ENCODE measurements at regions not wholly inside any gene's neighbourhood (a gene's known extent, or its start where the extent isn't known, plus 50 kb on each side); places are given as distances from the start of the nearest gene placed in this dataset.

DNA sequence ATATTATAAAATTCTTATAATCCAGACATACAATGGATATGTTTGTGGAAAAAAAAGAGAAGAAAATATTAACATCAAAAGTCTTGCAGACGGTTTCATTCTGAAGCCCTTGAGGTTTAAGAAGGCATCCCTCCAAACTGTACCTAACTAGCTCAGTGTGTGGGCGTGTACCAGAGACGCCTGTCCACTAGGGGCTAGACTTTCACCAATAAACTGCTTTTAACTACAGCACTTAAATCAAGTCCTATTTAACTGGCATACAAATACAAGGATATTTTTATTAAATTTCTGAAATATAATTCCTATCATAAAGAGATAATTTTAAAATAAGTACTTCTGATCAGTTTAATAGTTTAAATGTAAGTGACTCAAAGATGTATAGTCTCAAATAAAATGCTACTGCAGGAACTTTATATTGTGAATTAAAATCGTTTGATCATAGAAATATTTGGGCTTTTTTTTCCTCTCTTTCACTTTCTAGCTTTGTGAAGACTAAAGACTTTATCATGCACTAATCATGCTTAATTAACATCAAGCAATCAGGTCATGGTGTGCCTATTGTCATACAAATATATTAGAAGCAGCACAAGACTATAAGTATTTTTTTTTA lies 437.7 kb downstream of the SATB2 start:
- no peak for DNase-seq

DNA sequence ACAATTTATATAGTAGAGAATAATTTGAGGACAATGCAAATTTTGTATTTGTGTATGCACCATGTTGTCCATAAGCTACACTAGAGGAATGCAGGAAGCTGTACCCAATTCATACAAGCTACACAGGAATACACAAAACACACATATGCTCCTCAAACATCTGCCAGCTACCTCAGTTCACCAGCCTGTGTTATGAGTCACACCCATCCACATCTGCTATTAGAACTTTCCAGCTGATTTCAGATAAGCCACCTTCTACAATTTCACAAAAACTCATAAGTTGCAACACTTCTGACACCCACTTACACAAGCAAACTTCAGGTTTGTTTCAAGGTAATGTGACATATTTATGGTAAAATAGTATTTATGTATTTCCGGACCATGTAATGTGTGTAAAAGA lies 438.9 kb downstream of the SATB2 start:
- DNase-seq = no peak

DNA sequence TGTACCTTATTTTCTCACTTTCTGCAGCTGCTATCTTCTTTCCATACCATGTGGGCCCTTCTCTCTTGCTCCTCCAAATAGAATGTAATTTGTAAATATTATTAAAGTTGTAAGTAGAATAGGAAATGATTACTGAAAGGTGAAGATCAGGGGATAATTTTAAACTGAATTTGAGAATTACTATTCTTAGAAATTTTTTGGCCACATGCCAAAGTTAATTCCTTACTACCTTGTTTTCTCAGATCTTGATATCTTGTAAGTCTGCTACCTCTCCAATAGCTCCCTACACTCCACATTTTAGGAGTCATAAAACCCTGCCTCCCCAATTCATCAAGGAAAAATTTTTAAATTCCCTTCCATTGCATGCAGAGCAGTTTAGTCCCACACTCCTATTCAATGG lies 442.7 kb downstream of the SATB2 start:
- DNase-seq = no peak

DNA sequence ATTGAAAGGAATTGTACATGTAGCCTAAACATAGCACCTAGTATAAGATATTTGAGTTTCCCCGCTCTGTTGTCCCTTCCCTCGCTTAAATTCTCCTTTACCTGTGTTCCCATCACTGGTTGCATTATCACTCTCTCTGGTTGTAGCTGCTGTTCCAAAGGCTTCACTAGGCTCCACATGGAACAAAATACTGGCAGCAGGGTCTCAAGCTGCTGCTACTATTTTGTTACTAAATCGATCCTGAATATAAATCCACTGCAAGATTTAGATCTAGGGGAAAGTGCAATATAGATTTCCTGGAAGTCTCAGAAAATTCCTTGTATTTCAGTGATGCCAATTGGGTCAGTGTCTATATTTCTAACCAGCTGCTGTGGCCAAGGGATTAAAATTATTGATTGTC lies 443.5 kb downstream of the SATB2 start:
- DNase-seq = no peak

DNA sequence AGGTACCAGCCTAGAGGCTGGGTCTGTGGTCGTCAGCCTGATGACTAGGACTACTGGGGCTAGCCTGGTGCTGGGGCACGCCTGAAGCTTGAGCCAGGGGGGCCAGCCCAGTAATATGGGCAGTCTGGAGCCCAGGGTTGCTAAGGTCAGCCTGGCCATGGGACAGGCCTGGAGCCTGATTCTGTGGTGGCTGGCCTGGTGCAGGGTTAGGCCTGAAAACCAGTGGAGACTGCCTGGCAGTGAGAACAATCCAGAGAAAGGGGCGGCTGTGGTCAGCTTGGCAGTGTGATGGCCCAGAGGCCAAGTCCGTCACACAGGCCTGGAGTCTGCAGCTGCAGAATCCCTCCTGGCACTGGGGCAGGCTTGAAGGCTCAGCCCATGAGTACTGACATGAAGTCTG lies 445.8 kb downstream of the SATB2 start:
- no peak for DNase-seq

DNA sequence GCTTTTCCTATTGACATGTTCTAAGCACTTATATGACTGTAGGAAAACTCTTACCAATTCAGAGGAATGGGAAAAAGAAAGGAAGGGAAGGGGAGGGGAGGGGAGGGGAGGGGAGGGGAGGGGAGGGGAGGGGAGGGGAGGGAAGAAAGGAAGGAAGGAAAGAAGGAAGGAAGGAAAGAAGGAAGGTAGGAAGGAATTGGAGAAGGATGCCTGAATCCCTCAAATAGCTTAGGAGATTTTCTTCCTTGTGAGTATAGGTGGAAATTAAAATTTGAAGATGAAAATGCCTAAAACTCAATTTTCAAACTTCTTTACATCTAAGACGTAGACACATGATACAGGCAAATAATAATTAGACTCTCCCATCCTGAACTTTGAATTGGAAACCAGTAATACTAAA lies 463.1 kb downstream of the SATB2 start:
- DNase-seq = no peak

DNA sequence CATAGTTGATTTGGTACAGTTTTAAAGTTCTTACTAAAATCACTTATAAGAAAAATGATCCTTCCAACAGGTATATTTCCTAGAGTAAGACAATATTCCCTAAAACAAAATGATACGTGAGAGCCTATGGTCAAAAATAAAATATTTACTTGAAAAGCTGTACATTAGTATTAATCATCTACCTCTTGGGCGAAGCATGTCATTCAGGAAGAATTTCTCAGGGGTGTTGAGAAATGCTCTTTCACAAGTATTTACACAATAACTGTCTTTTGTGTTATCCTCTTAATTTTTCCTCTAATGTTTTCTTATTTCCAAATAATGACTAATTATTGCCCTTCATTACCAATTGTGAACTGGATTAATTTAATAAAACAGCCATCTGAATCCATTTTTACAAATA lies 466.3 kb downstream of the SATB2 start:
- DNase-seq = no peak

DNA sequence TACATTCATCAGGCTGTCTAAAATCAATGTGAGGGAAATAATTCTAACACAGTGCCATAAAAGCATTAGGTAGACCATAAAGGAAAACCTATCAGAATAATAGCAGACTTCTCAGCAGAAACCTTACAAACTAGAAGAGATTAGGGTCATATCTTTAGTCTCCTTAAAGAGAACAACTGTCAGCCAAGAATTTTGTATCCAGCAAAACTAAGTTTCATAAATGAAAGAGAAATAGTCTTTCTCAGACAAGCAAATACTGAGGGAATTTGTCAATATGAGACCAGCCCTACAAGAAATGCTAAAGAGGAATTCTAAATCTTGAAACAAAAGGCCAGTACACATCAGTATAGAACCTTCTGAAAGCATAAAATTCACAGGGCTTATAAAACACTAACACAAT lies 482.0 kb downstream of the SATB2 start:
- no peak for DNase-seq

DNA sequence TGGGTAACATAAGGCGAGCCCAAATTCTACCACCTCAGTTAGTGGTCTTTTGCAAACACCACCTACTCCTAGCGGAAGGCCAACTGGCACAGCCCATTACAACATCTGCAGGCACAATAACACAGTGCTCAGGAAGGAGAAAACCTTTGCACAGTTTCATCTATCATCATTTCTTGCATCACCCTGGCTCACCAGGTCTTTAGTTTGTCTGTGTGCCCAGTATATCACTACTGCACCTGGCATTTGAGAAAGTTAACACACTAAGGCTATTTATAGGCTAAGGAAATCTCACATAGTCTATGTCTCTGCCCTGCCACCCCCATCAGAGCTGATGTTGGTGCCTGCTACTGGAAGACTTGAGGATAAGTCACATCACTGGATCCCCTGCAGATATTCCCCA lies 484.0 kb downstream of the SATB2 start:
- no peak for DNase-seq

DNA sequence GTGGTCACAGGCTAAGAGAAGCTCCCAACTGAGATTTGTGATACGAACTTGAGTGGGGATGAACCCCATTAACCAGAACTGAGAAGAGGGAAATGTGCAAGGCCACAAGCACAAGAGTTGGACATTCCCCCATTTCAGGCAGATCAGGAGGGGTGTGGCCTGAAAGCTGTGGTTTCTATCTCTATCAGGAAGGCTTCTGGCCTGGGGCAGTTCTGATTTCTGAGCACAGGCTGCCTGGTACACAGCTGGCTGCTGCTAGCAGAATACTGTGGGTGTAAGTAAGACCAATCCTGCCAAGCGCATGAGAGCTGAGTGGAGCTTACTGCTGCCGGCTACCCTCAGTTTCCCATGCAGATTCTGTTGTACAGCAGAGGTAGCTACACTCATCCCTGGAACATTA lies 484.6 kb downstream of the SATB2 start:
- DNase-seq = no peak

DNA sequence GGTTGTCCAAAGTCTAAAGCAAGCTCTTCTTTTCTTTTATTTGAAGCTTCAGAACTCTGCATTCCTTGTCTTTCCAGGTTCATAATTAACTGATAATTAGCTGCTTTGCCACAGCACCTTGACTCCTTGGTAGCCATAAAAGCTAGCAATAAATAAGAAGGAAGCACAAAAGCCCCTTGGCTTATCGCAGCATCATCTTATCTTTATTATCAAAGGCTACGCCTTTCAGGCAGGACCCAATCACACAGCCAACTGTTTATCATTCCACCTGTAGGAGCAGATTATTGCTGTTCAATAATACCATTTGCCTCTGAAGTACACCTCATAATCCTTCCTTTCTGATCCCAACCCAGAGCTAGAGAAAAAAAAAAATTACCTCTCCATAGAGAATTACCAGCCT lies 489.2 kb downstream of the SATB2 start:
- no peak for DNase-seq

DNA sequence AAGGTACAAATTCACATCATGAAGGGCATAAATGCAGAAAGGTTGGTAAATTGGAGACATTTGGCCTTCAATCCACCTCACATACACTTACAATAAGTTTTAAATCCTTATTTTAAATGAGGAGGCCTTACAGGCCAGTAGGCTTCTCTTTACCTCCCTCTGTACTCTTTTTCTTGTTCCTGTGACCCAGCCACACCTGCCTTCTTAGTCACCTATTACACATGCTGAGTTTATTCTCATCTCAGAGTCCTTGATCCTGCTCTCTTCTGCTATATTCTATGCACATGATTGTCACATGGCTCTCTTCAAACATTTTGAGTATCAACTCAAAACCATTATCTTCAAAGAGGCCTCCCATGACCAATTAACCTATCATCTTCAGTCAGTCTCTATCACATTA lies 491.5 kb downstream of the SATB2 start:
- DNase-seq = no peak

DNA sequence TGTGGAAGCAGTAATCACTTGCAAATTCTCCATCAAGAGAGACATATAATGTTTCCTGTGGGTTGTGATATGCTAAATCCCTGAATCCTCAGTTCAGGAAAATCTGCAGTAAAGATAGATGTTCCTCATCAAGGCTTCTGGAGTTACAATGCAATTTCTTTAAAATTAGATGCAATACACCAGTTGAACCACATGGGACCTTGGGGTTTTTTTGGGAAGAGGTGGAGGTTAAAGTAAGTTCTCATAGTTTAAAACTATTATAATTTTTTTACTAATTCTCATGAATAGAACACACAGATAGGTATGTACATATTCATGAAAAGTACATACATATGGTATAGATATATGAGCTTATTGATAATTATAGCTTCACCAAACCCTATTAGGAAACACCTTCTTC lies 496.2 kb downstream of the SATB2 start:
- no peak for DNase-seq

DNA sequence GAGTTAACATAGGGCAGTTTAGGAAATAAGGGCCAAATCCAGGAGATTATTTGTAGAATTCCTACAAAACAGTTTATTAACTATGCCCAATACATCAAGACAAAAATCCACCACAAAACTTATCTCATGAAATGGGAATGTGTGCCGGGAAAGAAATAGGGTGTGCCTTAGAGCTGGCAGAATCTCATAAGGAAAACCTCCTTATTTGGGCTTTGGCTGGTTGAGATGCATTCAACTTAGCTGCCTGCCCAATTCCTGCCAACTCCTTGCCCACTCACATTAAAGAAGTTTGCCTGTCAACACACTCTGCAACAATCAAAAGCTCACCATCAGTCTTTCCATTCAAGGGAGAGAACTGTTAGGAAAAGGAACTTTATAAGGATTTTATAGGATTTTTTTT lies 500.6 kb downstream of the SATB2 start:
- no peak for DNase-seq

DNA sequence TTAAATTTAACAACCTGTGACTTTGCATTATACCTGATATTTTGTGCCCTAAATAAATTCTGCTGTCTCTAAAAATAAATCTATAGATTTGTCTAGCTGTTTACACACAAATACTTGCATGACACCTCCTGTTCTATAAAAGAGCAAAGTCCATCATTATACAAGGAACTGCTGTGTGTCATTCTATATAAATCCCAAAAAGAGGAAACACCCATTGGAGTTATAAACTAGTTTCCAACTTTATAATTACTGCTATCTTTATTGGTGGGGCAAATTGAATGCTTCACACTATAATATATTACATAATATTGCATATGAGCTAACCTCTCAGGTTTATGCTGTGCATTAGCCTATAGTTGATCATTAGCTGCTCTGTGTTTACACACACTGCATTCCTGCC lies 504.4 kb downstream of the SATB2 start:
- DNase-seq = no peak

DNA sequence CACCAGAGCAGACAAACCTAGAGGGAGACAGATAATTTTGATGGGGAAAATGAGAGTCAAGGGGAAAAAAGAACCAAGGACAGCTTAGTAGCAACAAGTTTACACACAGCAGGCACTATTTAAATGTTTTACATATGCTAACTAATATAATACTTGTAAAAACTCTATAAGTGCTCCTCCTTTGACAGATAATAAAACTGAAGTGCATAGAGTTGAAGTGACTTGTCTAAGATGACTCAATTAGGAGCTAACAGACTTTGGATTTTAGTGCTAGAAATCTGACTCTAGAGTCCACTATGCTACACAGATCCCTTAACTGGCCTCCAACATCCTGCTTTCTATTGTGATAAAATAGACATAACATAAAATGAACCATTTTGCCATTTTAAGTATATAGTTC lies 506.9 kb downstream of the SATB2 start:
- no peak for DNase-seq

DNA sequence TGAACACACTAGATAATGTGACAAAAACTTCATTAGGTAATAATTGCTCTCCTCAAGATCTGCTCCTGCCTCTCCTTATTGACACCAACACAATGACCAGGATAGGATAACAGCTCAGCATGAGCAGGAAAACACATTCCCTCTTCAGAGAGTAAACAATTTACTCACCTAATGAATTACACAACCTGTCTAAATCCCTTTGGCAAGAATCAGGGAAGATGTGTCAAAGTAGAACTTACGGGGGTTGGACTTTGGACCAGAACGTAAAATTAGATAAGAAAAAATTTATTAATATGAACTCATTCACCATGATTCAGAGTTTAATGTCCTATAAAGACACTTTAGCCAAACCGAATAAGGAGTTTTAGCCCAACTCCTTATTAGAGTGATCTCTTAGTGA lies 512.2 kb downstream of the SATB2 start:
- DNase-seq = no peak

DNA sequence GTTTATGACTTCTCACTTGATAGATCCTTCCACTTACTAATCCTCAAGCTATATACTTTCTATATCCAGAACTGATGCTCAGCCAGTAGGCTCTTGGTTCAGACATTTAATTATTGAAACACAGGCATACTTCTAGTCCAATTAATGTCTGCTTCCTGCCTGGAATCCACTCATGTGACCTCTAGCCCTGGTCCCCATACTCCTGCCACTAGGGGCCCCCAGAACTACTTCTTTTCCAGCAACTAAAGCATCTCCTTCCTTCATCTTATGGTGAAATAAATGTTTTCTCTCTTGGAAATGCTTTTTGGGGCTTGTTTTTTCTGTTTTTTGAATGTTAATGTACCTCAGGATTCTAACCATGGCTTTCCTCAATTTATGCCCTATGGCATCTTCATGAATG lies 527.6 kb downstream of the SATB2 start:
- no peak for DNase-seq

DNA sequence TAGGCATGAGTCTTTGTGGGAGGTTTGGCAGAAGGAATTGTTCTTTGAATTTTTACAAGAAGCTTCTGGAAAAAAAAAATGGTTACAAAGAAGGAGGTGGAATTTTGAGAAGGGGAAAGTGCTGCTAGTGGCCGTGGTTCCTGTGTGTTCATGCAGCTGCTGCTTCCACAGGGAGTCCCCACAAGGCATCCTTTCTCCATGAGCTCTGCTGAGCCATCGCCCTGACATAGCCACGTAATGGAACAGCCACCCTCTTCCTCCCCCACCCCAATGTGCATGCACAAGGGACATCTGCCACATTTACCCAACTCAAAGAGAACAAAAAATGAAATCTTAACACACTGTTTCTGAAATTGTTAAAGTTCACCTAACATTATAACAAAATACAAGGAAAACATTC lies 529.7 kb downstream of the SATB2 start:
- no peak for DNase-seq

DNA sequence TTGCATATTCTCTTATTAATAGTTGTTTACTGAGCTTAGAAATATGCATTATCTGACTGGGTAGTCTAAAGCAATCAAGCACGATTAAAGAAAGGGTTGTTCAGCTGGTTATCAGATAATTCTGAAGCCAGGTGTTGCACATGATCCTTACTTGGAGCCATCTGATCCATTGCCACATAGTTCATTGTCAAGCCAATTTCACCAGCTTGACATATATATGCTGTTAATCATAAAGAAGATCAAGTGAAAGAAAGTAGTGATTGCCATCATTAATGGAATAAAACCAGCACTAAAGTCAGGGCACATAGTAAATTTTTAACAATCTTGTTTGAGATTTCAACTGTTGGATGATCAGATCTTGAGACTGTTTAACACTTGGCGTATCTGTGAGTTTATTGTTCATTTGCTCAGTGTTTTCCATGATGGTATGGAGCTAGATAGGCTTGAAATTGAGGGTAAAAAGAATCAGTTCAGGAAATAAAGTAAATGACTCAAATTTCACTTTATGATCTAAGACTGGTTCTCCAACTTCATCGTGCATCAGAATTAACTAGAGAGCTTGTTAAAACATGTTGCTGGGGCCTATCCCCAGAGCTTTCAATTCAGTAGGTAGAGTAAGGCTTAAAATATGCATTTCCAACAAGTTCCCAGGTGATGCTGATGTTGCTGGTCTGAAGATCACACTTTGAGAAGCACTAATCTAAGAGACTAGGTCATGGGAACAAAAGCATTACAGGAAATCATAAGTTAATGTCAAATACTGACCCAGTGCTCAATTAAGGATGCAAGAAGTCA lies 539.6 kb downstream of the SATB2 start:
- DNase-seq = no peak

DNA sequence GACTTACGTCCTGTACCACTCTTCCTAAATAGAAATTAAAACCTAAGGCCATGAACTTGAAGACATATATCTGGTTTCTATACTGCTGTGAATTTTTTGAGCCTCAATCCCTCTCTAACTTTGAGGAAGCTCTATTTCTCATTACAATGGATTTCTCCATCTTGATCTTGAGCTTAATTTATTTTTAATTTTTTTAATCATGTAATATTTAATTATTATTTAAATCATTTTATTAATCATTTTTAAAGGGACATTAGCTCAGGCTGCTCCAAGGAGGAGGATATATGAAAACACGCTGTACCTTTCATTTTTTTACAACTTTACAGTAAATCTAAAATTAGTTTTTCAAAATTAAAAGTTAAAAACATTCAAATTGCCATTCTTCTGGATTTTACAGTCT lies 540.5 kb downstream of the SATB2 start:
- no peak for DNase-seq

DNA sequence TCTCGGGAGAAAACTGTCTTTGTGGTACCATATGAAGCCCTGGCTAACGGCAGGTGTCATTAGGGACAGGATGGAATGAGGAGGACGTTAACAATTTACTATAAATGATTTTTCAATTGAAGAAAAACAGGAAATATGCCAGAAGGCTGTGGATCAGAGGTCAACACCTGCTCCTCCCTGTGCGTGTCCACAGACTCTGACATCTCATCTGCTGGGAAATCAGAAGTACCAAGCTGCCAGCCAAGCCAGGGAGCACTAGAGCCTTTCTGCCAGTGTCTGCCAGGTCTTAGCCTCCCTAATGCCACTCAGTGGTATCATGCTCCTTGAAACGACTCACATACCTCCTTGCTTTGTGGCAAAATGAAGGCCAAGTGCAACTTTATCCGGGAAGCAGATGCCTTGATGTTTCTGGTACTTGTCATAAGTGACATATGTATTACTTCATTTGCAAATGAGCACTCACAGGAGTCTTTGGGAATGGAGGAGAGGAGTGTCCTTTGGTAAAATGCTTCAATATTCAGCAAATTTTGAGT lies 541.1 kb downstream of the SATB2 start:
- no peak for DNase-seq

DNA sequence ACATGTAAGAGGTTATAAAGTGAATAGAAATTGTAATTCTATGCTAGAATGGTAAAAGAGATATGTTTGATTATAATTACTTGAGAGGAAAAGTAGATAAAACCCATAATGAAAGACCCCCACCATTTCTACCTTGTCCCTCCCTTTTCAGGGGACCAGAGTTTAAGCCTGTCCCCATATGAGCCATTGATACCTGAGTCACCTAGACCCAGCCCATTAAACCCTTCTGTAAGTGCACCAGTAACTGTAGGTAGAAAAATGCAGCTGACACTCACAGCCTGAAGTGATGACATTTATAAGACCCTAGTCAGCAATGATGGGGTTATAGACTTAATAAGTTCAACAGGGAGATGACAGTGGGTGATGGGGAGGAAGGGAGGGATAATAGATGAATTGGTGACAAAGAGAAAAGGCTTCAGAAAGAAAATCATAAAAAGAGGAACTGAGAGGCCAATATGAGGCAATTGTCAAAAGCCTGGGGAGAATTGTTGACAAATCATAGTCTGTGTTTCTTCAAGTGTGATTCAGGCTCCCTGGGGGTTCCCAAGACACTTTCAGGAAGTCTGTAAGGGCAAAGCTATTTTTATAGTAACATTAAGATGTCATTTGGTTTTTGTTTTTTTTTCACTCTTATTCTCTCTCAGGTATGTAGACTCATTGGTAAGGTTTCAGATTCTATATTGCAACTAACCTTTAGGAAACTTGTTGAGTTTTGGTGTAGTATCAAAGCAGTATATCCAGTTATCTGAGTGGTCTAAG lies 544.2 kb downstream of the SATB2 start:
- no peak for DNase-seq

Data from activated CD4-positive, alpha-beta T cell treated with anti-CD3 and anti-CD28 coated beads, Interleukin-2, amount 50 U/mL, for 4 hours (primary cell).